Vagina (tissue), 2 donors: ENCODE measurements at regions not wholly inside any gene's neighbourhood (a gene's known extent, or its start where the extent isn't known, plus 50 kb on each side); places are given as distances from the start of the nearest gene placed in this dataset.

ENCODE experiments used
- POLR2A ChIP-seq, 2 donors: fragments of 450-650 bp; IDR thresholded peaks; one replicate each; pipeline ENCODE4 v1.6.1; 2017; ENCODE audit warnings: antibody characterized with exemption in 2 of 2, mild to moderate bottlenecking in 2 of 2, moderate library complexity in 2 of 2
- TF ChIP-seq, protein P1 (sequence below), 3 experiments: fragments of 450-650 bp in 2 of 3; fragments of 200-600 bp in 1 of 3; sonication (generic) in 1 of 3; IDR thresholded peaks; one replicate each; pipeline ENCODE4 v1.5.1; 2017 to 2019; ENCODE audit warnings: antibody characterized with exemption in 3 of 3, mild to moderate bottlenecking in 2 of 3, moderate library complexity in 2 of 3

DNA sequence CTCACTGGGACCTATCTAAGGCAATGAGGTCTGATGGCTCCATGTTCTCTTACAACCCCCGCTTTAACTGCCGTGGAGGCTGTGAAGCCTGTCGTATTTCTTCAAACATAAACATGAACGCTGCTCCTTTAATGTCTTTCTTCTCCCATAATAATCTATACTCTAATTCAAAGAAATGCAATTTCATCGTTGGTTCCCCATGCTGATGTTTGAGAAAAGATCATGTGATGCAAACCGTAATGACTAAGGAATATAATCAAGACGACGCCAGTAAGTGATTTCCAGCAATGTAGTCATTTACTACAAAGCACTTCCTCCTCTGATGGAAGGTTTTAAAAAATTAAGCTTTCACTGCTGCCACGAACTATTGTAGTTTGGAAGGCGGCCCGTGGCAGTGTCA, 102.6 kb upstream of the NEBL start:
- TF ChIP-seq, protein P1, sequence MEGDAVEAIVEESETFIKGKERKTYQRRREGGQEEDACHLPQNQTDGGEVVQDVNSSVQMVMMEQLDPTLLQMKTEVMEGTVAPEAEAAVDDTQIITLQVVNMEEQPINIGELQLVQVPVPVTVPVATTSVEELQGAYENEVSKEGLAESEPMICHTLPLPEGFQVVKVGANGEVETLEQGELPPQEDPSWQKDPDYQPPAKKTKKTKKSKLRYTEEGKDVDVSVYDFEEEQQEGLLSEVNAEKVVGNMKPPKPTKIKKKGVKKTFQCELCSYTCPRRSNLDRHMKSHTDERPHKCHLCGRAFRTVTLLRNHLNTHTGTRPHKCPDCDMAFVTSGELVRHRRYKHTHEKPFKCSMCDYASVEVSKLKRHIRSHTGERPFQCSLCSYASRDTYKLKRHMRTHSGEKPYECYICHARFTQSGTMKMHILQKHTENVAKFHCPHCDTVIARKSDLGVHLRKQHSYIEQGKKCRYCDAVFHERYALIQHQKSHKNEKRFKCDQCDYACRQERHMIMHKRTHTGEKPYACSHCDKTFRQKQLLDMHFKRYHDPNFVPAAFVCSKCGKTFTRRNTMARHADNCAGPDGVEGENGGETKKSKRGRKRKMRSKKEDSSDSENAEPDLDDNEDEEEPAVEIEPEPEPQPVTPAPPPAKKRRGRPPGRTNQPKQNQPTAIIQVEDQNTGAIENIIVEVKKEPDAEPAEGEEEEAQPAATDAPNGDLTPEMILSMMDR (IDR thresholded peaks at IDR 0.05) = no peak
- TF ChIP-seq POLR2A (IDR thresholded peaks at IDR 0.05) = no peak
